ENCODE measurements at regions not wholly inside any gene's neighbourhood (a gene's known extent, or its start where the extent isn't known, plus 50 kb on each side); places are given as distances from the start of the nearest gene placed in this dataset.
"Not testable (repeated sequence)": the region's sequence is repeated elsewhere in the genome, so short reads cannot be mapped to it uniquely, and the experiment has no call there.

DNA sequence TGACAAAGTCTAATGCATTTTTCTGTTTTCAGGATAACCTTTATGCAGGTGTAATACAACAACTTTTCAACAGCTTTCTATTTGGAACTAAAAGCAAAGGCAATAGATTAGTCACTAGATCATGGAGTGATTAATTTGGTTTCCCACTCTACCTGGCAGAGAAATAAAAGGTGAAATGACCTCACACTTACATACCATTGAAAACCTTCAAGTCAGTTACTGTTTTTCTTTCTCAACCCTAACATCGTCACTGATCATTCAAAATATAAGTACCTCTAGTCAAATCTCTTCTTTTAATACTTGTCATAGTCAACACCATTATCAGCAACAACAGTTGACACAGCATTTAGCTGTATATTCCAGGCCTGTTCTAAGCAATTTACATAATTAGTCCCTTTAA is 85.1 kb upstream of the ZCCHC13 start:
- no peaks in the 10 kb centered on the region for H3K9me3 ChIP-seq (replicated peaks)
- H3K4me3 ChIP-seq: no peak overlapping the region
- H3K36me3 ChIP-seq: peaks cover 22% of the 10 kb centered on the region
- no peak for DNase-seq (ENCODE audit: low read depth in 1 of 2, low spot score in 2 of 2)
- no peaks in the 10 kb centered on the region for H3K4me1 ChIP-seq (replicated peaks)
- H3K27ac ChIP-seq: no peak overlapping the region
- no peaks in the 10 kb centered on the region for H3K27me3 ChIP-seq (replicated peaks)

DNA sequence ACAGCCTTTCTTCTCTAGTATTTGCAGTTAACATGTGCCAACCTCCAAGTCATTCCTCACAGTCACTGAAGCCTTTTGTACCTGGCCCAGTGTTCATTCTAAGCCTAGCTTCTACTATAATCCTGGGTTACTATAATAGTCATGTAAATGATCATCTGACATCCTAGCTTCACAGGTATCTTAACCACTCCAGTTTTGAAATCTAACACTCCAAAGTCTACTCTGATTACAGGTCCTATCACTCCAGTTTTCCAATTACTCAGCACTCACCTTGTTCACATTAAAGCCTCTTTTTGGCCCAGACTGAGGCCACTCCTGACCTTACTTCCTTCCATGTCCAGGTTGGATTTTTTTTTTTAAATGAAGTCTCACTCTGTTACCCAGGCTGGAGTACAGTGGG is 87.6 kb upstream of the ZCCHC13 start:
- Histone ChIP-seq H3K9me3 (replicated peaks) (no peaks in the 10 kb centered on the region), H3K4me3 (no peak overlapping the region), H3K36me3 (peaks cover 22% of the 10 kb centered on the region), H3K27me3 (replicated peaks) (no peaks in the 10 kb centered on the region), H3K4me1 (replicated peaks) (no peaks in the 10 kb centered on the region), H3K27ac (no peak overlapping the region)
- DNase-seq (ENCODE audit: low read depth in 1 of 2, low spot score in 2 of 2): no peak

DNA sequence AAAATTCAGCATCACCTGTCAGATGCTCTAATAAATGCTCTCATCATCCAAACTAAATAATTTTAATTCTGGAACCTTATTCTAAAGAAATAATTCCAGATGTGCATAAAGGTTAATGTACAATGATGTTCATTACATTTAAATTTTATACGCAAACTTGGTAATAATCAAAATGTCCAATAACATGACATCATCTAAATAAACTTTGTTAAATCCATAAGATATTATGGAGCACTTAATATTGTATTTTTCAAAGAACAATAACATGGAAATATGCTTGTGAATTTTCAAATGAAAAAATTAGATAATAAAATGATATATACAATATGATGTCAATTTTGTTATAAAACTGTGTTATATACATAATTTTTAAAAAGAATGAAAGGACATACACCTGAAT is 92.1 kb upstream of the ZCCHC13 start:
- Histone ChIP-seq H3K4me1 (replicated peaks) (no peaks in the 10 kb centered on the region), H3K36me3 (peaks cover 10% of the 10 kb centered on the region; the same call in 1 of the 2 replicates), H3K27me3 (replicated peaks) (no peaks in the 10 kb centered on the region), H3K27ac (no peak overlapping the region), H3K9me3 (replicated peaks) (no peaks in the 10 kb centered on the region), H3K4me3 (no peak overlapping the region)
- no peak for DNase-seq (ENCODE audit: low read depth in 1 of 2, low spot score in 2 of 2)

DNA sequence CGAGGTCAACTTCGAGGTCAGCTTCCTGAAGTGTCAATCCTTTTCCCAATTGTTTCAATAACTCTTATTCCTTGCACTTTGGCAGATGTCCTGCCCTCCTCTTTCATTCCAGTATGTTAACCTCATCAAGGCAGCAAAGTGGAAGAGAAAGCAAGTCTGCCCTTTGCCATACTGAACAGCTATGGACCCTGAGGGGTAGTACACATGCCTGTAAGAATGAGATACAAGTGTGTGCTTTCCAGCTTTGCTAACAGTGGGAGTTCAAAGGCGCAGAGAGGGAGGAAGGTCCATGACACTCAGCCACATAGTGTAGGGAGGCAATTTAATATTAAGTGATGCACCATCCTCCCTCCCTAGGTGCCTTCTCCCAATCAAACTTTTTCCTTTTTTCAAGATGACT is 96.4 kb upstream of the ZCCHC13 start:
- no peak overlapping the region for H3K4me3 ChIP-seq
- H3K36me3 ChIP-seq: no peaks in the 10 kb centered on the region
- no peaks in the 10 kb centered on the region for H3K27me3 ChIP-seq (replicated peaks)
- H3K27ac ChIP-seq: no peak overlapping the region
- no peaks in the 10 kb centered on the region for H3K4me1 ChIP-seq (replicated peaks)
- no peaks in the 10 kb centered on the region for H3K9me3 ChIP-seq (replicated peaks)
- DNase-seq (ENCODE audit: low read depth in 1 of 2, low spot score in 2 of 2): no peak

DNA sequence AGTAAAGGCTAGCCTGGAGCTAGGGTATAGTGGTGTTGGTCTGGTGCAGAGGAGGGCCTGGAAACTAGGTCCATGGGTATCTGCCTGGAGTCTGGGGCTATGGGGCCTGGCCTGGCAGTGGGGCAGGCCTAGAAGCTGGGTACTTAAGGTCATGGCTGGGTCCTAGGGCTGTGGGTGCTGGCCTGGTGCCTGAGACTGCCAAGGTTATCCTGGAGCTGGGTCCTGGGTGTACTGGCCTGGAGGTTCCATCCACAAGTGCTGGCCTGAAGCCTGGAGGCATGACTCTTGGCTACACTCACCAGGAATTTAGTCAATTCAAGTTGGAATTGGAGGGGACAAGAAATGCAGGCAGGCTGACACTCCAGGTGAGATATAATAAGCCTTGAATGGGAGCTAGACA is 108.4 kb upstream of the ZCCHC13 start:
- no peak for DNase-seq (ENCODE audit: low read depth in 1 of 2, low spot score in 2 of 2)

DNA sequence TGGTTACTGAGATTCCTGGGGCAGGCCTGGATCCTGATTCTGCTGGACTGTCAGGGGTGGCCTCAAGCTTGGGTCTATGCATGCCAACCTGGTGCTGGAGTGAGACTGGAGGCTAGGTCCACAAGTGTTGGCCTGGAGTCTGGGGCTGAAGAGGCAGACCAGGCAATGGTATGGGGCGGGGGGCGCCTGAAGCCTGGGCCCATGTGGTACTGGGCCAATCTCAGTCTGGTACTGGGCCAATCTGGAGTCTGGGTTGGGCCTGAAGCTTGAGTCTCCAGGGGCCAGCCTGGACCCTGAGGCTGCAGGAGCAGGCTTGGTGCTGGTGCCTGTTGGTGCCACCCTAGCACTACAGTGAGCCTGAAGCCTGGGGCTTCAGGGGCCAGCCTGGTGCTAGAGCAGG is 108.9 kb upstream of the ZCCHC13 start:
- H3K4me1 ChIP-seq (replicated peaks): no peaks in the 10 kb centered on the region
- H3K36me3 ChIP-seq: no peaks in the 10 kb centered on the region
- H3K27me3 ChIP-seq (replicated peaks): no peaks in the 10 kb centered on the region
- no peak overlapping the region for H3K27ac ChIP-seq
- H3K4me3 ChIP-seq: no peak overlapping the region
- no peak for DNase-seq (ENCODE audit: low read depth in 1 of 2, low spot score in 2 of 2)
- no peaks in the 10 kb centered on the region for H3K9me3 ChIP-seq (replicated peaks)

More for the DNA sequence above, 108.4 kb upstream of the ZCCHC13 start:
- H3K9me3 ChIP-seq (replicated peaks): no peaks in the 10 kb centered on the region
- H3K4me1 ChIP-seq (replicated peaks): no peaks in the 10 kb centered on the region
- H3K36me3 ChIP-seq: no peaks in the 10 kb centered on the region
- no peaks in the 10 kb centered on the region for H3K27me3 ChIP-seq (replicated peaks)
- no peak overlapping the region for H3K27ac ChIP-seq
- H3K4me3 ChIP-seq: no peak overlapping the region

DNA sequence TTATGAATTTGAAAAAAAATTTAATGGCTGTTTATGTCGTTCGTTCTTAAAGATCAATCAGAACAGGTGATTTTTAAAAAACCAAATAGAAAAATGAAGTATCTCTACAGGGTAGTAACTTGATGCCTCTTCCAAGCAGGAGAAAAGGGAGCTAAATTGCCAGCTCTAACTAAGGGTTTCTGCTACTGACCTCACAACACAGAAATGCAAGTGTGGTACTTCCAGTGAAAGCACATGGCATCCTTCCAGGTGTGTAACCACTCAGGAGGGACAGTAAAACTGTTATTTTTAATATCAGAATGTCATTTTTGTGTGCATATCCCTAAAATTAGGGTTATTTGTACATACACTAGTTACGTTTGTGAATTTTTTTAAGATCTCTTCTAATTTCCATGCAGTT is 116.8 kb upstream of the ZCCHC13 start:
- Histone ChIP-seq H3K36me3 (no peaks in the 10 kb centered on the region), H3K27ac (no peak overlapping the region), H3K4me1 (replicated peaks) (no peaks in the 10 kb centered on the region), H3K27me3 (replicated peaks) (no peaks in the 10 kb centered on the region), H3K9me3 (replicated peaks) (no peaks in the 10 kb centered on the region), H3K4me3 (no peak overlapping the region)
- no peak for DNase-seq (ENCODE audit: low read depth in 1 of 2, low spot score in 2 of 2)

DNA sequence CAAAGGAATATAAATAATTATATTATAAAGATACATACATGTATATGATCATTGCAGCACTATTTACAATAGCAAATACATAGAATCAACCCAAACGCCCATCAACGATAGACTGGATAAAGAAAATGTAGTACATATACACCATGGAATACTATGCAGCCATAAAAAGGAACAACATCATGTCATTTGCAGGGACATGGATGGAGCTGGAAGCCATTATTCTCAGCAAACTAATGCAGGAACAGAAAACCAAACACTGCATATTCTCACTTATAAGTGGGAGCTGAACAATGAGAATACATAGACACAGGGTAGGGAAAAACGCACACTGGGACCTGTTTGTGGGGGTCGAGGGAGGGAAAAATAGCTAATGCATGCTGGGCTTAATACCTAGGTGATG is 120.9 kb upstream of the ZCCHC13 start:
- H3K4me1 ChIP-seq (replicated peaks); H3K27ac ChIP-seq; H3K4me3 ChIP-seq; DNase-seq (ENCODE audit: low read depth in 1 of 2, low spot score in 2 of 2); H3K27me3 ChIP-seq (replicated peaks); H3K36me3 ChIP-seq; H3K9me3 ChIP-seq (replicated peaks): not testable (repeated sequence)

DNA sequence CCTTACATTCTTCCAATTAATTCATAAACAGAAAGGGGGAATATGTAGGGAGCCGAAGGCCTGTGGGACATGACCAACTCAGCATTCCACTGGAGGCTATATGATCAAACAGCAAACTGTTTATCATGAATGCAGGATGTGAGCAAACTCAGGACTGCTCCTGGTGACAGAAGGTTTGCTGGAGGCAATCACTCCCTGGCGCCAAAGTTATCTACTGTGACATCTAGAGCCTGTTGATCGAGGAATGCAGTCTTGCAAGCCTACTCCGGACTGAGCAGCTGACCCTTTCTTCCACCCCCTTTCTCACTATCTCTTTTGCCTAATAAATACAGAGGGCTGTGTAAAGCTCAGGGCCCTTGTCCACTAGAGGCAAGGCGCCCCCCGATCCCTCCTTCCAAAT is 122.0 kb upstream of the ZCCHC13 start:
- H3K4me3 ChIP-seq; H3K4me1 ChIP-seq (replicated peaks); H3K27me3 ChIP-seq (replicated peaks); DNase-seq (ENCODE audit: low read depth in 1 of 2, low spot score in 2 of 2); H3K36me3 ChIP-seq; H3K27ac ChIP-seq; H3K9me3 ChIP-seq (replicated peaks): not testable (repeated sequence)

DNA sequence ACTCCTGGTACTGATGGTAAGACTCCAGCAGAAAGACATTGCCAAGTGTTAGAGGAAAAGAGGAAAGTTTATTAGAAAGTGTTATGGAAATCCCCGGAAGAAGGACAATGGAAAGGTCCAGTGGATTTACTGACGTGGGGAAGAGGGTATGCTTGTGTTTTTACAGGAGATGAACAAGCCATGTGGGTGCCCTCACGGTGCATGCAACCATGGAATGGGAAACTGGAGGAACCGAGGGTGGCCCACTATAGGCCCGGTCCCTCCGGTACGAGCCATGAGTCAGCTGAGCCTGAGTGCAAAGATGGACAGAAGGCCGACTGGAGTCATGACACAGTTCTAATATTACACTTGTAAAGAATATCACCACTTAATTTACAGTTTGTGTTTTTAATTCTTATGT is 123.3 kb upstream of the ZCCHC13 start:
- no peak for DNase-seq (ENCODE audit: low read depth in 1 of 2, low spot score in 2 of 2)
- H3K4me1 ChIP-seq (replicated peaks): peaks cover 7% of the 10 kb centered on the region
- H3K27ac ChIP-seq: no peak overlapping the region
- H3K4me3 ChIP-seq: no peak overlapping the region
- H3K9me3 ChIP-seq (replicated peaks): no peaks in the 10 kb centered on the region
- H3K27me3 ChIP-seq (replicated peaks): no peaks in the 10 kb centered on the region
- H3K36me3 ChIP-seq: no peaks in the 10 kb centered on the region

DNA sequence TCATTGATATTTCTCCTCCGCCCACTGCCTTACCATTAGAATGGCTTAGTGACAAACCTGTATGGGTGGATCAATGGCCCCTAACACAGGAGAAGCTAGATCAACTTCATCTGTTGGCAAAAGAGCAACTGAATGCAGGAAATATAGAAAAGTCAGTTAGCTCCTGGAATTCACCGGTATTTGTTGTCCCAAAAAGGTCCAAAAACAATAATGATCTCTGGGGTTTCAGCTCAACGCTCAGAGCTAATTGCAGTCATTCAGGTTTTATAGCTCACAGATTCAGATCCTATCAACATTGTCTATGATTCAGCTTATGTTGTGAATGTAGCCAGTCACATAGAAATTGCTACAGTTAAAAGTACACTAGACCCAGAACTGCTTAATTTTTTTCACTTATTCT is 124.0 kb upstream of the ZCCHC13 start:
- Histone ChIP-seq H3K4me1 (replicated peaks) (peaks cover 7% of the 10 kb centered on the region), H3K27ac (no peak overlapping the region), H3K36me3 (no peaks in the 10 kb centered on the region), H3K27me3 (replicated peaks) (no peaks in the 10 kb centered on the region), H3K4me3 (no peak overlapping the region), H3K9me3 (replicated peaks) (no peaks in the 10 kb centered on the region)
- no peak for DNase-seq (ENCODE audit: low read depth in 1 of 2, low spot score in 2 of 2)

DNA sequence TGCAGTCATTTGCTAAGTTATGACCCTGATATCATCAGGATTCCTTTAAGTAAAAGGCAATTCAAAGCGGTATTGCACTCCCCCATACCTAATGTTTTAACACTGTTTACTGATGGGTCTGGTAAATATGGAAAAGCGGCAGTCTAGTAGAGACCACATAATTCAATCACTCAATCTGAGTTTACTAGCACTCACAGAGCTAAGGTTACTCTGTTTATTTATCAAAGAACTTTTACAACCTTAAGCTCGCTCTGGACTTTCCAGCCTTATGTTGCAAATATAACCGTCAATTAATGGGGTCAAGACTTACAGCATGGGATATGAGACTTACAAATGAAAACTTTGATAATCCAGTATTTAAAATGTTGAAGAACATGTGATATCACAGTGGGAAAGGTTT is 124.5 kb upstream of the ZCCHC13 start:
- H3K27ac ChIP-seq: no peak overlapping the region
- H3K27me3 ChIP-seq (replicated peaks): no peaks in the 10 kb centered on the region
- H3K4me3 ChIP-seq: no peak overlapping the region
- peak in 1 of 2 experiments; percentile 9 for DNase-seq (ENCODE audit: low read depth in 1 of 2, low spot score in 2 of 2)
- H3K9me3 ChIP-seq (replicated peaks): no peaks in the 10 kb centered on the region
- H3K4me1 ChIP-seq (replicated peaks): peaks cover 7% of the 10 kb centered on the region
- H3K36me3 ChIP-seq: no peaks in the 10 kb centered on the region

DNA sequence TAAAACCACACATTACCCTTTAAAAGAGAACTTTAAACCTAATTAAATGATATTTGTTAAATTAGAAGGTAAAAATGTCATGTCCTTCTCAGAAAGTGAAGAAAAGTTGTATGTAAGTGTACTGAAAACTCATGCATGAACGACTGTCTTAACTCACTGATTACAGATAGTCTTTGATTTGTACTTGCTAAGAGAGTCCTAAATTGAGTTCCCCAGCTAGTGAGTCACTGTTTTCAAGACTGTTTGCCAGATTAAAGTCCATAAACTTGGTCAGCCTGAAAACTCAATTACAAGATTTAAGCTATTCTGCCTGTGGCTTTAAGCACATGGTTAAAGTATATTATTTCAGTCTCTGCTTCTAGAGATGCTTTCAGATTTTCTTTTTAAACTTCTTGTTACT is 124.9 kb upstream of the ZCCHC13 start:
- DNase-seq (ENCODE audit: low read depth in 1 of 2, low spot score in 2 of 2): peak in 1 of 2 experiments; percentile 3
- Histone ChIP-seq H3K27me3 (replicated peaks) (no peaks in the 10 kb centered on the region), H3K27ac (no peak overlapping the region), H3K4me3 (no peak overlapping the region), H3K4me1 (replicated peaks) (peaks cover 7% of the 10 kb centered on the region), H3K36me3 (no peaks in the 10 kb centered on the region), H3K9me3 (replicated peaks) (no peaks in the 10 kb centered on the region)

DNA sequence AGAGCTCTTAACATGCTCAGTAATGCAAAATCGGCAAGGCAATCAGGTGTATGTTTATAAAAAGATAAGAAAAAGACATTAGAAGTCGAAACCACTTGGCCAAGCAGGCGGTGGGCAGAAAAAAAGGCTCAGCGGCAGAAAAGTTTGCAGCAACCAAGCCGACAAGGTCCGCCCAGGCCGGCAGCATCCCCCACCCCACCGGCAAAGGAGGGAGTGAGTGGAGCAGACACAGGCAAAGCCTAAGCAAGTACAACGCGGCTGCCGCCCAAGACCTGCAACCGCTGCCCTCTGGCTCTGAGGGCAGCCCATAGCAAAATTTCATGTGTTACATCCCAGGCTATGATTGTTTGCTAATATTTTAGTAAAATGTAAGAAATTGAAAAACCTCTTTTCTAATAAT is 125.4 kb upstream of the ZCCHC13 start:
- H3K36me3 ChIP-seq: no peaks in the 10 kb centered on the region
- H3K4me3 ChIP-seq: no peak overlapping the region
- peaks cover 7% of the 10 kb centered on the region for H3K4me1 ChIP-seq (replicated peaks)
- H3K9me3 ChIP-seq (replicated peaks): no peaks in the 10 kb centered on the region
- no peak for DNase-seq (ENCODE audit: low read depth in 1 of 2, low spot score in 2 of 2)
- H3K27ac ChIP-seq: no peak overlapping the region
- H3K27me3 ChIP-seq (replicated peaks): no peaks in the 10 kb centered on the region

DNA sequence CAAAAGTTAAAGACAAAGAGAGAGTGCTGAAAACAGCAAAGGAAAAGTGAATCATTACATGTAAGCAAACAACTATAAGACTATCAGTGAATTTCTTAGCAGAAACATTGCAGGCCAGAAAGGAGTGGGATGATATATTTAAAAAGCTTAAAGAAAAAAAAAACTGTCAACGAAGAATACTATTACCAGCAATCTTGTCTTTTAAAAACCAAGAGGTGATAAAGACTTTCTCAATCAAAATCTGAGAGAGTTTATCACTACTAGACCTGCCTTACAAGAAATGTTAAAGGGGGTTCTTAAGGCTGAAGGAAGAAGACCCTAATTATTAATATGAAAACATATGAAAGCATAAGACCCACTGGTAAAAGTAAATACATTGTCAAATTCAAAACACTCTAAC is 132.5 kb upstream of the ZCCHC13 start:
- H3K27me3 ChIP-seq (replicated peaks): no peaks in the 10 kb centered on the region
- H3K4me3 ChIP-seq: no peak overlapping the region
- H3K36me3 ChIP-seq: no peaks in the 10 kb centered on the region
- H3K27ac ChIP-seq: no peak overlapping the region
- H3K9me3 ChIP-seq (replicated peaks): no peaks in the 10 kb centered on the region
- H3K4me1 ChIP-seq (replicated peaks): no peaks in the 10 kb centered on the region
- DNase-seq (ENCODE audit: low read depth in 1 of 2, low spot score in 2 of 2): no peak
